ENCODE measurements at regions not wholly inside any gene's neighbourhood (a gene's known extent, or its start where the extent isn't known, plus 50 kb on each side); places are given as distances from the start of the nearest gene placed in this dataset.

DNA sequence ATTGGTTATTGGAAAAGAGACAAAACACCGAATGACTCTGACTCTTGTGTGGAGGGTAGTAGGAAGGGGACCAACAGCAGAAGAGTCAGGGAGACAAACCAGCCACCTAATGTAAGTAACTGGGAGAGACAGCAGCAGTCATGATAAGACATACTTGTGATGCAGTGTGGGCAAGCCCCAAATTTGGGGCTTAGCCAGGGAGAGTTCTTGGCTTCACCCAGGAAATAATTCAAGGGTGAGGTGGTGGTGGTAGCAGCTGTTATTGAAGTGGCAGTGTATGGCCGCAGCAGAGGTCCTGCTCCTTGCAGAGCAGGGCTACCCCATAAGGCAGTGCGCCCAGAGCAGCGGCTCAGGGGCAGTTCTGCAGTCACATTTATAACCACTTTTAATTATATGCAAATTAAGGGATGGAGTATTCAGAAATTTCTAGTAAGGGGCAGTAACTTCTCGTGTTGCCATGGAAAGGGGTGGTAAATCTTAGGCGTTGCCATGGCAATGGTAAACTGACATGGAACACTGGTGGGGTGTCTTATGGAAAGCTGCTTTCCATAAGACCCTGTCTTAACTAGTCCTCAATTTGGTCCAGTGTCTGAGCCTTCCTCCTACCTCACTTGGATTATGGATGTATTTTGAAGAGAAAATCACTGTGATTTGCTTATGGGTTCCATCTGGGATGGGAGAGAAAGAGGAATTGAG, 317.1 kb downstream of the PHKB start:
- no peak for DNase-seq (ENCODE audit: low spot score, unreplicated experiment)
- TF ChIP-seq, protein P1, sequence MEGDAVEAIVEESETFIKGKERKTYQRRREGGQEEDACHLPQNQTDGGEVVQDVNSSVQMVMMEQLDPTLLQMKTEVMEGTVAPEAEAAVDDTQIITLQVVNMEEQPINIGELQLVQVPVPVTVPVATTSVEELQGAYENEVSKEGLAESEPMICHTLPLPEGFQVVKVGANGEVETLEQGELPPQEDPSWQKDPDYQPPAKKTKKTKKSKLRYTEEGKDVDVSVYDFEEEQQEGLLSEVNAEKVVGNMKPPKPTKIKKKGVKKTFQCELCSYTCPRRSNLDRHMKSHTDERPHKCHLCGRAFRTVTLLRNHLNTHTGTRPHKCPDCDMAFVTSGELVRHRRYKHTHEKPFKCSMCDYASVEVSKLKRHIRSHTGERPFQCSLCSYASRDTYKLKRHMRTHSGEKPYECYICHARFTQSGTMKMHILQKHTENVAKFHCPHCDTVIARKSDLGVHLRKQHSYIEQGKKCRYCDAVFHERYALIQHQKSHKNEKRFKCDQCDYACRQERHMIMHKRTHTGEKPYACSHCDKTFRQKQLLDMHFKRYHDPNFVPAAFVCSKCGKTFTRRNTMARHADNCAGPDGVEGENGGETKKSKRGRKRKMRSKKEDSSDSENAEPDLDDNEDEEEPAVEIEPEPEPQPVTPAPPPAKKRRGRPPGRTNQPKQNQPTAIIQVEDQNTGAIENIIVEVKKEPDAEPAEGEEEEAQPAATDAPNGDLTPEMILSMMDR (IDR thresholded peaks at IDR 0.05; ENCODE audit: unreplicated experiment) = no peak

DNA sequence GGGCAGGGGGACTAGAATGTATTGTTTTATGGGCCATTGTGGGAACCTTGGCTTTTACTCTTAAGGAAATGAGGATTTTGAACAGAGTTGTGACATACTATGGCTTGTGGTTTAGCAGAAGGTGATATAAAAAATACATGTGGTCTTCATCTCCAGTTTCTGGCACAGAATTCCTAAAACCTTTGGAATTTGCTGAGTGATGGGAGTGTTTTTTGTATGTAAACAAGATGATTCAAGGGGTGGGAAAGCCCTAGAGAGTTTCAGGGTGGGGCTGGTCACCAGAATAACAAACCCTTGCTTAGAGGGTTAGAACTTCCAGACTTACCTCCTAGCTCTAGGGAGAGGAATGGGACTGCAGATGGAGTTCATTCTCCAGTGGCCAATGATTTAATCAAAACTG, 316.1 kb downstream of the PHKB start:
- TF ChIP-seq, protein P1 (IDR thresholded peaks at IDR 0.05; ENCODE audit: unreplicated experiment) = no peak

More for the DNA sequence above, 317.1 kb downstream of the PHKB start:
- Mint-ChIP-seq H3K4me1 (ENCODE audit: low read depth) (no peaks in the 10 kb centered on the region), H3K9me3 (ENCODE audit: low read depth) (peaks cover 9% of the 10 kb centered on the region), H3K27ac (no peak overlapping the region), H3K36me3 (ENCODE audit: insufficient read depth) (no peaks in the 10 kb centered on the region), H3K4me3 (ENCODE audit: low read depth) (no peak overlapping the region), H3K27me3 (no peaks in the 10 kb centered on the region)

DNA sequence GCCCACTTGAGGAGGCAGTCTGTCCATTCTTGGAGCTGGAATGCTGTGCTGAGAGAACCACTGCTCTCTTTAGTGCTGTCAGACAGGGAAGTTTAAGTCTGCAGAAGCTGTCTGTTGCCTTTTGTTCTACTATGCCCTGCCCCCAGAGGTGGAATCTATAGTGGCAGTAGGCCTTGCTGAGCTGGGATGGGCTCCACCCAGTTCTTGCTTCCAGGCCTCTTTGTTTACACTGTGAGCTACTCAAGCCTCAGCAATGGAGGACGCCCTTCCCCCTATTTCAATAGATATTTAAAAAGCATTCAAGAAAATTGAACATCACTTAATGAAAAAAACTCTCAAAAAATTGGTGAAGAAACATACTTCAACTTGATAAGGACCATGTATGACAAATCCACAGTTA, 313.5 kb downstream of the PHKB start:
- no peak for DNase-seq (ENCODE audit: low spot score, unreplicated experiment)
- Mint-ChIP-seq H3K27ac (no peak overlapping the region), H3K9me3 (ENCODE audit: low read depth) (peaks cover 9% of the 10 kb centered on the region), H3K4me3 (ENCODE audit: low read depth) (no peak overlapping the region), H3K36me3 (ENCODE audit: insufficient read depth) (no peaks in the 10 kb centered on the region), H3K27me3 (no peaks in the 10 kb centered on the region), H3K4me1 (ENCODE audit: low read depth) (no peaks in the 10 kb centered on the region)
- TF ChIP-seq, protein P1 (IDR thresholded peaks at IDR 0.05; ENCODE audit: unreplicated experiment) = peak; percentile 11

More for the DNA sequence above, 316.1 kb downstream of the PHKB start:
- Mint-ChIP-seq H3K4me1 (ENCODE audit: low read depth) (no peaks in the 10 kb centered on the region), H3K9me3 (ENCODE audit: low read depth) (peaks cover 9% of the 10 kb centered on the region), H3K4me3 (ENCODE audit: low read depth) (no peak overlapping the region), H3K36me3 (ENCODE audit: insufficient read depth) (no peaks in the 10 kb centered on the region), H3K27me3 (no peaks in the 10 kb centered on the region), H3K27ac (no peak overlapping the region)
- DNase-seq (ENCODE audit: low spot score, unreplicated experiment) = no peak

DNA sequence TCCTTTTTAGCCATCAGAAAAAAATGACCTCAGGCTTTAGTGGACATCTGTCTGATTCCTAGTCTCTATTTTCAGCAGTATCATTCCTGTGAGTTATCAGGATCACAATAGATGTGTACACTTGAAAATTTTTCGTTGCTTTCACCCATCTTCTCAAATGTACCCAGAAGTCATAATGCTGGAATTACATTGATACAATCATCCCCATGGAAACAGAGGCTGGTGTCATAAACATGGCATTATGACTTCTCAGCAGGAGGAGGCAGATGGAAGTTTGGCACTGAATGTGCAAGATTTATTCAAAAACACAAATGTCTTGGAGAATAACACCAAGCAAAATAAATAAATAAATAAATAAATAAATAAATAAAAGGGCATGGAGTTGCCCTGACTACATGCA, 292.5 kb downstream of the PHKB start:
- Mint-ChIP-seq H3K4me1 (ENCODE audit: low read depth) (no peaks in the 10 kb centered on the region), H3K27me3 (no peaks in the 10 kb centered on the region), H3K27ac (no peak overlapping the region), H3K36me3 (ENCODE audit: insufficient read depth) (no peaks in the 10 kb centered on the region), H3K4me3 (ENCODE audit: low read depth) (no peak overlapping the region), H3K9me3 (ENCODE audit: low read depth) (no peaks in the 10 kb centered on the region)
- DNase-seq (ENCODE audit: low spot score, unreplicated experiment) = no peak
- TF ChIP-seq, protein P1 (IDR thresholded peaks at IDR 0.05; ENCODE audit: unreplicated experiment) = no peak

Data from progenitor cell of endocrine pancreas (in vitro differentiated cells).